ENCODE measurements at regions not wholly inside any gene's neighbourhood (a gene's known extent, or its start where the extent isn't known, plus 50 kb on each side); places are given as distances from the start of the nearest gene placed in this dataset.
"Not testable (repeated sequence)": the region's sequence is repeated elsewhere in the genome, so short reads cannot be mapped to it uniquely, and the experiment has no call there.

GRCh38 chr13:50220938-50221337 is 205.7 kb downstream of the KCNRG start:
- DNase-seq (ENCODE audit: insufficient read length, low spot score) (no peak), FAIRE-seq (no peak)
- no peak for TF ChIP-seq POLR2AphosphoS5 (IDR thresholded peaks at IDR 0.05; ENCODE audit: low read depth, low read length)
- no peak for TF ChIP-seq SPI1 (IDR thresholded peaks at IDR 0.05; ENCODE audit: low read depth, low read length)

GRCh38 chr13:50222569-50223332 is 207.5 kb downstream of the KCNRG start:
- no peak for FAIRE-seq

GRCh38 chr13:50224534-50224933 is 209.3 kb downstream of the KCNRG start:
- TF ChIP-seq PAX5 (IDR thresholded peaks at IDR 0.05; ENCODE audit: insufficient read depth, low read length, severe bottlenecking) (no peak), POU2F2 (IDR thresholded peaks at IDR 0.05; ENCODE audit: low read depth, low read length) (peak; percentile 78; the same call in 1 of the 2 replicates)
- FAIRE-seq: peak; percentile 81

More at GRCh38 chr13:50222569-50223332, 207.5 kb downstream of the KCNRG start:
- TF ChIP-seq PAX5 (IDR thresholded peaks at IDR 0.05; ENCODE audit: insufficient read depth, low read length, severe bottlenecking) (no peak), POU2F2 (IDR thresholded peaks at IDR 0.05; ENCODE audit: low read depth, low read length) (no peak)
- DNase-seq (ENCODE audit: insufficient read length, low spot score): no peak

GRCh38 chr13:50225193-50226155 is 210.2 kb downstream of the KCNRG start:
- DNase-seq (ENCODE audit: insufficient read length, low spot score) (no peak), FAIRE-seq (peak; percentile 16)
- no peak for TF ChIP-seq PAX5 (IDR thresholded peaks at IDR 0.05; ENCODE audit: insufficient read depth, low read length, severe bottlenecking)
- TF ChIP-seq POU2F2 (IDR thresholded peaks at IDR 0.05; ENCODE audit: low read depth, low read length): no peak
- no peak for TF ChIP-seq SPI1 (IDR thresholded peaks at IDR 0.05; ENCODE audit: low read depth, low read length)
- no peak for TF ChIP-seq POLR2AphosphoS5 (IDR thresholded peaks at IDR 0.05; ENCODE audit: low read depth, low read length)
- TF ChIP-seq TAF1 (IDR thresholded peaks at IDR 0.05; ENCODE audit: low read depth, low read length): no peak
- no peak for TF ChIP-seq POLR2A (IDR thresholded peaks at IDR 0.05; ENCODE audit: low read depth, low read length)

More at GRCh38 chr13:50224534-50224933, 209.3 kb downstream of the KCNRG start:
- no peak for DNase-seq (ENCODE audit: insufficient read length, low spot score)

- FAIRE-seq (peak; percentile 65), DNase-seq (ENCODE audit: insufficient read length, low spot score) (no peak)
- TF ChIP-seq POLR2AphosphoS5 (IDR thresholded peaks at IDR 0.05; ENCODE audit: low read depth, low read length): no peak
- no peak for TF ChIP-seq SPI1 (IDR thresholded peaks at IDR 0.05; ENCODE audit: low read depth, low read length)
- TF ChIP-seq POU2F2 (IDR thresholded peaks at IDR 0.05; ENCODE audit: low read depth, low read length): no peak
- TF ChIP-seq TAF1 (IDR thresholded peaks at IDR 0.05; ENCODE audit: low read depth, low read length): no peak
- no peak for TF ChIP-seq PAX5 (IDR thresholded peaks at IDR 0.05; ENCODE audit: insufficient read depth, low read length, severe bottlenecking)
- no peak for TF ChIP-seq POLR2A (IDR thresholded peaks at IDR 0.05; ENCODE audit: low read depth, low read length)
Measured at GRCh38 chr13:50226515-50227155, 211.4 kb downstream of the KCNRG start.

- no peak for DNase-seq (ENCODE audit: insufficient read length, low spot score)
- no peak for FAIRE-seq
- TF ChIP-seq POLR2AphosphoS5 (IDR thresholded peaks at IDR 0.05; ENCODE audit: low read depth, low read length): no peak
- no peak for TF ChIP-seq TAF1 (IDR thresholded peaks at IDR 0.05; ENCODE audit: low read depth, low read length)
- no peak for TF ChIP-seq POU2F2 (IDR thresholded peaks at IDR 0.05; ENCODE audit: low read depth, low read length)
- TF ChIP-seq PAX5 (IDR thresholded peaks at IDR 0.05; ENCODE audit: insufficient read depth, low read length, severe bottlenecking): no peak
- no peak for TF ChIP-seq SPI1 (IDR thresholded peaks at IDR 0.05; ENCODE audit: low read depth, low read length)
- no peak for TF ChIP-seq POLR2A (IDR thresholded peaks at IDR 0.05; ENCODE audit: low read depth, low read length)
Measured at GRCh38 chr13:50227361-50227760, 212.1 kb downstream of the KCNRG start.

- no peak for TF ChIP-seq PAX5 (IDR thresholded peaks at IDR 0.05; ENCODE audit: insufficient read depth, low read length, severe bottlenecking)
- TF ChIP-seq TAF1 (IDR thresholded peaks at IDR 0.05; ENCODE audit: low read depth, low read length): no peak
- TF ChIP-seq POLR2A (IDR thresholded peaks at IDR 0.05; ENCODE audit: low read depth, low read length): no peak
- no peak for TF ChIP-seq SPI1 (IDR thresholded peaks at IDR 0.05; ENCODE audit: low read depth, low read length)
- TF ChIP-seq POLR2AphosphoS5 (IDR thresholded peaks at IDR 0.05; ENCODE audit: low read depth, low read length): no peak
- TF ChIP-seq POU2F2 (IDR thresholded peaks at IDR 0.05; ENCODE audit: low read depth, low read length): no peak
Measured at GRCh38 chr13:50228527-50228926, 213.3 kb downstream of the KCNRG start.

GRCh38 chr13:50229960-50230661 is 214.9 kb downstream of the KCNRG start:
- DNase-seq (ENCODE audit: insufficient read length, low spot score) (no peak), FAIRE-seq (no peak)
- TF ChIP-seq POU2F2 (IDR thresholded peaks at IDR 0.05; ENCODE audit: low read depth, low read length) (no peak), PAX5 (IDR thresholded peaks at IDR 0.05; ENCODE audit: insufficient read depth, low read length, severe bottlenecking) (no peak), POLR2AphosphoS5 (IDR thresholded peaks at IDR 0.05; ENCODE audit: low read depth, low read length) (no peak), POLR2A (IDR thresholded peaks at IDR 0.05; ENCODE audit: low read depth, low read length) (no peak), SPI1 (IDR thresholded peaks at IDR 0.05; ENCODE audit: low read depth, low read length) (no peak), TAF1 (IDR thresholded peaks at IDR 0.05; ENCODE audit: low read depth, low read length) (no peak)

More at GRCh38 chr13:50228527-50228926, 213.3 kb downstream of the KCNRG start:
- FAIRE-seq: no peak
- DNase-seq (ENCODE audit: insufficient read length, low spot score): no peak

GRCh38 chr13:50230662-50230978 is 215.4 kb downstream of the KCNRG start:
- TF ChIP-seq POLR2AphosphoS5 (IDR thresholded peaks at IDR 0.05; ENCODE audit: low read depth, low read length) (no peak), POU2F2 (IDR thresholded peaks at IDR 0.05; ENCODE audit: low read depth, low read length) (no peak), PAX5 (IDR thresholded peaks at IDR 0.05; ENCODE audit: insufficient read depth, low read length, severe bottlenecking) (no peak), TAF1 (IDR thresholded peaks at IDR 0.05; ENCODE audit: low read depth, low read length) (no peak), SPI1 (IDR thresholded peaks at IDR 0.05; ENCODE audit: low read depth, low read length) (no peak), POLR2A (IDR thresholded peaks at IDR 0.05; ENCODE audit: low read depth, low read length) (no peak)
- no peak for DNase-seq (ENCODE audit: insufficient read length, low spot score)
- FAIRE-seq: no peak

GRCh38 chr13:50233574-50233973 is 218.3 kb downstream of the KCNRG start:
- DNase-seq (ENCODE audit: insufficient read length, low spot score); FAIRE-seq: not testable (repeated sequence)

All from GM12891 (cell line).